ENCODE measurements at regions not wholly inside any gene's neighbourhood (a gene's known extent, or its start where the extent isn't known, plus 50 kb on each side); places are given as distances from the start of the nearest gene placed in this dataset.
"Not testable (repeated sequence)": the region's sequence is repeated elsewhere in the genome, so short reads cannot be mapped to it uniquely, and the experiment has no call there.

- DNase-seq (ENCODE audit: low read depth): no peak
These were observed 614.8 kb upstream of the DIPK2B start for GRCh38 chrX:45815441-45815840.

- DNase-seq (ENCODE audit: low read depth): no peak
These were observed 610.6 kb upstream of the DIPK2B start for GRCh38 chrX:45811326-45811725.

- no peak for DNase-seq (ENCODE audit: low read depth)
These were observed 607.1 kb upstream of the DIPK2B start for GRCh38 chrX:45807572-45808425.

- peak; percentile 49 for DNase-seq (ENCODE audit: low read depth)
These were observed 605.9 kb upstream of the DIPK2B start for GRCh38 chrX:45806410-45807121.

- DNase-seq (ENCODE audit: low read depth): no peak
These were observed 603.6 kb upstream of the DIPK2B start for GRCh38 chrX:45804276-45804675.

- DNase-seq (ENCODE audit: low read depth): peak; percentile 40
These were observed 602.8 kb upstream of the DIPK2B start for GRCh38 chrX:45803383-45803921.

- DNase-seq (ENCODE audit: low read depth): no peak
These were observed 600.9 kb upstream of the DIPK2B start for GRCh38 chrX:45801554-45801953.

GRCh38 chrX:45800746-45801453 lies 600.2 kb upstream of the DIPK2B start:
- DNase-seq (ENCODE audit: low read depth): not testable (repeated sequence)

- DNase-seq (ENCODE audit: low read depth): no peak
These were observed 598.9 kb upstream of the DIPK2B start for GRCh38 chrX:45799576-45799975.

GRCh38 chrX:45795546-45795945 lies 594.9 kb upstream of the DIPK2B start:
- DNase-seq (ENCODE audit: low read depth): no peak

- no peak for DNase-seq (ENCODE audit: low read depth)
These were observed 594.3 kb upstream of the DIPK2B start for GRCh38 chrX:45794995-45795337.

GRCh38 chrX:45794323-45794994 lies 593.8 kb upstream of the DIPK2B start:
- DNase-seq (ENCODE audit: low read depth): no peak

GRCh38 chrX:45788941-45789348 lies 588.3 kb upstream of the DIPK2B start:
- no peak for DNase-seq (ENCODE audit: low read depth)

GRCh38 chrX:45788315-45788714 lies 587.6 kb upstream of the DIPK2B start:
- DNase-seq (ENCODE audit: low read depth): no peak

GRCh38 chrX:45784590-45784989 lies 583.9 kb upstream of the DIPK2B start:
- no peak for DNase-seq (ENCODE audit: low read depth)

GRCh38 chrX:45783002-45783401 lies 582.3 kb upstream of the DIPK2B start:
- no peak for DNase-seq (ENCODE audit: low read depth)

- DNase-seq (ENCODE audit: low read depth): no peak
These were observed 581.4 kb upstream of the DIPK2B start for GRCh38 chrX:45781901-45782553.

- DNase-seq (ENCODE audit: low read depth): no peak
These were observed 577.9 kb upstream of the DIPK2B start for GRCh38 chrX:45778616-45779015.

- DNase-seq (ENCODE audit: low read depth): no peak
These were observed 576.7 kb upstream of the DIPK2B start for GRCh38 chrX:45777366-45777765.

GRCh38 chrX:45775468-45775867 lies 574.8 kb upstream of the DIPK2B start:
- DNase-seq (ENCODE audit: low read depth): no peak

- DNase-seq (ENCODE audit: low read depth): no peak
These were observed 574.3 kb upstream of the DIPK2B start for GRCh38 chrX:45774961-45775360.
